Choroid plexus epithelial cell (primary cell): ENCODE measurements at regions not wholly inside any gene's neighbourhood (a gene's known extent, or its start where the extent isn't known, plus 50 kb on each side); places are given as distances from the start of the nearest gene placed in this dataset.

ENCODE experiments used
- DNase-seq: peaks from one replicate; pipeline ENCODE4 v3.0.0-alpha.2; 2010; ENCODE audit warnings: low read depth
- H3K4me3 ChIP-seq: 2 replicates; pipeline ENCODE4 v1.5.1; 2011; ENCODE audit warnings: low read depth, mild to moderate bottlenecking, control low read depth, low read length, moderate library complexity
- CTCF ChIP-seq: conservative IDR thresholded peaks from 2 replicates; pipeline ENCODE4 v1.5.1; 2011; ENCODE audit warnings: low read depth, mild to moderate bottlenecking, control low read depth, inconsistent platforms, low read length, moderate library complexity

DNA sequence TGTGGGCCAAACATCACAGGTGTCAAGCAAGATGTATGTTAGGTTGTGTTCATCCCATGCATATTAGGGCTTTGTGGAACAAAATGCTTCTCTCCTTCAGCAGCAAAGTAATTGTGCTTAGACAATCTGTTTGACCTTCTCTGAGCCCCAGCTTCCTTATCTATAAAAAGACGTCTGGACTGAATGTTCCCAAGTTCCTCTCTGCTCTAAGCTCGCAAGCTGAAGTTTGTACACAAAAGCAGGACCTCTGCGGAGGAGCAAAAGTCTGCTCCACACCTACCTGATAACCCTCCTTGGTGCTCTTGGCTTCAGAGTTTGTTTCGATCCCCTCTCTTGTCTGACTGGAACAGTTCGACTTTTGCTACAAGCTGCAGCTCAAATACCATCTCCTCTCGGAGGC is 95.7 kb upstream of the UBL3 start:
- no peak for DNase-seq
- no peak overlapping the region for H3K4me3 ChIP-seq
- no peak for TF ChIP-seq CTCF

- DNase-seq, result no peak
- H3K4me3 ChIP-seq, result no peak overlapping the region
- TF ChIP-seq CTCF, result no peak
These were observed 93.3 kb upstream of the UBL3 start for GRCh38 chr13:29943686-29944085.

- no peak overlapping the region for H3K4me3 ChIP-seq
- DNase-seq, result no peak
- TF ChIP-seq CTCF, result no peak
These were observed 92.9 kb upstream of the UBL3 start for GRCh38 chr13:29943273-29943672.

- H3K4me3 ChIP-seq, result no peak overlapping the region
- no peak for TF ChIP-seq CTCF
- no peak for DNase-seq
These were observed 90.3 kb upstream of the UBL3 start for GRCh38 chr13:29940715-29941114.

GRCh38 chr13:29939158-29939557 is 88.7 kb upstream of the UBL3 start:
- no peak overlapping the region for H3K4me3 ChIP-seq
- DNase-seq, result no peak
- no peak for TF ChIP-seq CTCF

DNA sequence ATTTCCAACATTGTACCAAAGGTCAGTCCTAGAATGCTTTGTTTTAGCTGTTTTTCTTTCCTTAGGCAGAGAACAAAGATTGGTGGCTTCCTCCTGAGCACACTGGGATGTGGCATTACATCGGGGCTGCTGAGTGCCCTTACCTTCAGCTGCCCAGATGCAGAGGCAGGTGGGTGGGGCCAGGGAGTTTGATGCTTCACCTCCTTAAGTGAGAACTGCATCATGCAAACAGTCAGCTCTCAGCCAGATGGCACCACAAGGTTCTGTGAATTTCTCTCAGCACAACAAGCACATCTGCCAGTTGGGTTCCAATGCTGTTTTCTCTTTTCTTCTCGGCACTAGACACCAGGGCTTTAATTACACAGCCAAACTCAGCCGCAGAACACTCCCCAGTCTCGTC is 87.4 kb upstream of the UBL3 start:
- no peak overlapping the region for H3K4me3 ChIP-seq
- TF ChIP-seq CTCF, result no peak
- no peak for DNase-seq

GRCh38 chr13:29937379-29937778 is 87.0 kb upstream of the UBL3 start:
- no peak for TF ChIP-seq CTCF
- no peak for DNase-seq
- no peak overlapping the region for H3K4me3 ChIP-seq
